Right atrium auricular region (tissue), 2 donors: ENCODE measurements at regions not wholly inside any gene's neighbourhood (a gene's known extent, or its start where the extent isn't known, plus 50 kb on each side); places are given as distances from the start of the nearest gene placed in this dataset.

Source experiments
- DNase-seq: peaks from one replicate; pipeline ENCODE4 v3.0.0-alpha.2; 2019; ENCODE audit warnings: low spot score
- H3K27ac ChIP-seq, 2 donors: fragments of 200-600 bp; sonication (generic); 1 replicate in 1 of 2; 2 replicates in 1 of 2; pipeline ENCODE4 v1.5.1; 2016 to 2019
- H3K27me3 ChIP-seq, 2 donors: fragments of 200-600 bp; sonication (generic); one replicate each; pipeline versions ENCODE4 v1.5.1 to v1.6.0; 2017 to 2019
- H3K36me3 ChIP-seq: fragments of 200-600 bp; sonication (generic); one replicate; pipeline ENCODE4 v1.5.1; 2016
- H3K4me1 ChIP-seq, 2 donors: fragments of 200-600 bp; sonication (generic); one replicate each; pipeline versions ENCODE4 v1.5.1 to v1.6.0; 2017 to 2019
- H3K4me3 ChIP-seq, 2 donors: fragments of 200-600 bp; sonication (generic); 1 replicate in 1 of 2; 2 replicates in 1 of 2; pipeline ENCODE4 v1.5.1; 2017 to 2019; ENCODE audit warnings: mild to moderate bottlenecking in 1 of 2, moderate library complexity in 1 of 2
- H3K9me3 ChIP-seq, 2 donors: fragments of 200-600 bp; sonication (generic); one replicate each; pipeline ENCODE4 v1.5.1; 2019
- TF ChIP-seq, protein P1 (sequence below), 2 donors: fragments of 200-600 bp; sonication (generic); IDR thresholded peaks; one replicate each; pipeline ENCODE4 v1.5.1; 2019; ENCODE audit warnings: antibody characterized with exemption in 2 of 2

DNA sequence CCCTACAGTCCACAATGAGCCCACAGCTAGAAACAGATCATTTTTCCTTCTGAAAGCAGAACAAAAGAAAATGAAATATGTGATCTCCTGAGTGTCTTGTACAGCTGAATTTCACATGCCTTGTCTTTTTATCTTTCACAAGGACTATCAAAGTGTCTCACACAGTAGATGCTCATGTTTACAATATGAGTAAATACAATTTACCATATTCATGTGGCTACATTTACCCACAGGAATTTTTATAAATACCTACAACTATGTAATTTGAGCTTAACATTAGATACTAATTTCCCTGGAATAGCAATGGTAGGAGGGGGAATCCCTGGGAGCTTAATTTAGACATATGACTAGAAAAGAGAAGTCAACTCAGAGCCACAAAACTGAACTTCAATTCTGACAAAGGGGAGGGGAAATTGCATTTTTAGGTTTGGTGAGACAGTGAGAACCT lies 186.2 kb downstream of the MACC1 start:
- Histone ChIP-seq H3K36me3 (no peaks in the 10 kb centered on the region), H3K9me3 (no peaks in the 10 kb centered on the region), H3K27ac (no peak overlapping the region), H3K4me1 (no peaks in the 10 kb centered on the region), H3K27me3 (no peaks in the 10 kb centered on the region), H3K4me3 (no peak overlapping the region)
- DNase-seq: no peak
- TF ChIP-seq, protein P1, sequence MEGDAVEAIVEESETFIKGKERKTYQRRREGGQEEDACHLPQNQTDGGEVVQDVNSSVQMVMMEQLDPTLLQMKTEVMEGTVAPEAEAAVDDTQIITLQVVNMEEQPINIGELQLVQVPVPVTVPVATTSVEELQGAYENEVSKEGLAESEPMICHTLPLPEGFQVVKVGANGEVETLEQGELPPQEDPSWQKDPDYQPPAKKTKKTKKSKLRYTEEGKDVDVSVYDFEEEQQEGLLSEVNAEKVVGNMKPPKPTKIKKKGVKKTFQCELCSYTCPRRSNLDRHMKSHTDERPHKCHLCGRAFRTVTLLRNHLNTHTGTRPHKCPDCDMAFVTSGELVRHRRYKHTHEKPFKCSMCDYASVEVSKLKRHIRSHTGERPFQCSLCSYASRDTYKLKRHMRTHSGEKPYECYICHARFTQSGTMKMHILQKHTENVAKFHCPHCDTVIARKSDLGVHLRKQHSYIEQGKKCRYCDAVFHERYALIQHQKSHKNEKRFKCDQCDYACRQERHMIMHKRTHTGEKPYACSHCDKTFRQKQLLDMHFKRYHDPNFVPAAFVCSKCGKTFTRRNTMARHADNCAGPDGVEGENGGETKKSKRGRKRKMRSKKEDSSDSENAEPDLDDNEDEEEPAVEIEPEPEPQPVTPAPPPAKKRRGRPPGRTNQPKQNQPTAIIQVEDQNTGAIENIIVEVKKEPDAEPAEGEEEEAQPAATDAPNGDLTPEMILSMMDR (IDR thresholded peaks at IDR 0.05): no peak

DNA sequence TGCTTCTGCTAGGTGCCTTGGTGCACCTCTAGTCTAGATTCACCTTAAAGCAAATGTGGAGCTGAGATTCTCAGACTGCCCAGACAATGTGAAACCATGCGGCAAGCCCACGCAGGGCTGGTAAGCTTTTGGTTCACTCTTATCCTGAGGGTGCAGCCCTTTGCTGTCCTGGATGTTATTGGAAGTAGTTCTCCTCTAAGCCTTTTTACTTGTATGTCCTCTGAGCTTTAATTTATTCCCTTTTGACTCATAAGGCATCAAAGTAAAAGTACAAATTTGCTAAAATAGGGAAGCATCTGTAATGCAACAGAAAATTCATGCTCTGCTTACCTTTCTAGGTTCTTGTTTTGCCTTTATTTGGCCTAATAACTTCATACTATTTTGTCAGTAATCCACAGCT lies 186.8 kb downstream of the MACC1 start:
- H3K36me3 ChIP-seq: no peaks in the 10 kb centered on the region
- TF ChIP-seq, protein P1 (IDR thresholded peaks at IDR 0.05): no peak

DNA sequence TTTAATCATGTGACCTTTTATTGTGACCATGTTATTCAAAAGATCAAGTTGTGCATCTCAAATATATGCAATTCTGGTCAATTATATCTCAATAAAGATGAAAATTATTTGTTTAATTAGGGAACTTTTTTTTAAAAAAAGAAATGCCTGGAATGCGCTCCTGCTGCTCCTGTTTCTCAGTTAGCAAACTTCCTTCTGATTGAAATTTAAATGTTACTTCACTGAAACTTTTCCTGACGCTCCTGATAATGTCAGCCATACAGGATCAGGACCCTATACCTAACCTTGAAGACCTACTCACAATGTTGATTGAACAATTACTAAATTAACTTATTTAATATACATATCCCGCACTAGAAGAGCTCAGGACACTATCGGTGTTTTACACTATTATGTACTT lies 190.4 kb downstream of the MACC1 start:
- no peaks in the 10 kb centered on the region for H3K36me3 ChIP-seq
- H3K9me3 ChIP-seq: no peaks in the 10 kb centered on the region
- H3K4me1 ChIP-seq: no peaks in the 10 kb centered on the region
- H3K4me3 ChIP-seq: no peak overlapping the region
- H3K27me3 ChIP-seq: no peaks in the 10 kb centered on the region
- no peak overlapping the region for H3K27ac ChIP-seq
- TF ChIP-seq, protein P1 (IDR thresholded peaks at IDR 0.05): no peak
- DNase-seq: no peak

More for the DNA sequence above, 186.8 kb downstream of the MACC1 start:
- no peaks in the 10 kb centered on the region for H3K27me3 ChIP-seq
- DNase-seq: no peak
- no peaks in the 10 kb centered on the region for H3K9me3 ChIP-seq
- no peak overlapping the region for H3K27ac ChIP-seq
- H3K4me1 ChIP-seq: no peaks in the 10 kb centered on the region
- no peak overlapping the region for H3K4me3 ChIP-seq

DNA sequence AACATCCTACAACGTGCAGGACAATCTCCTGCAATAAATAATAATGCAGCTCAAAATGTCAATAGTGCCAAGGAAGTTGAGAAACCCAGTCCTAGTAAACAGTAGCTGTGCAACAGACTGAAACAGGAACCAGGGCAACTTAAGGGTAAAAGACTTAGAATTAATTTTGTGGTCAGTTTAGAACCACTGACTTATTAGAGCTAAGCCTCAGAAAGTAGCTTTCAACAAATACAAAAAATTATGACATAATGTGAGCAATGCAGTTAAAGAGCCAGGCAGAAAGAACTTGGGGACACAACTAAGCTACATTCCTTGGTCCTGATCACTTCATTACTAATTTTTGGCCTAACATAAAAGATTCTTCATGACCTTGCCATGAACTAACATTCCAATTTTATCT lies 195.4 kb downstream of the MACC1 start:
- H3K9me3 ChIP-seq: no peaks in the 10 kb centered on the region
- H3K36me3 ChIP-seq: no peaks in the 10 kb centered on the region
- TF ChIP-seq, protein P1 (IDR thresholded peaks at IDR 0.05): no peak
- H3K4me1 ChIP-seq: no peaks in the 10 kb centered on the region
- DNase-seq: no peak
- no peak overlapping the region for H3K4me3 ChIP-seq
- H3K27ac ChIP-seq: no peak overlapping the region
- H3K27me3 ChIP-seq: no peaks in the 10 kb centered on the region

DNA sequence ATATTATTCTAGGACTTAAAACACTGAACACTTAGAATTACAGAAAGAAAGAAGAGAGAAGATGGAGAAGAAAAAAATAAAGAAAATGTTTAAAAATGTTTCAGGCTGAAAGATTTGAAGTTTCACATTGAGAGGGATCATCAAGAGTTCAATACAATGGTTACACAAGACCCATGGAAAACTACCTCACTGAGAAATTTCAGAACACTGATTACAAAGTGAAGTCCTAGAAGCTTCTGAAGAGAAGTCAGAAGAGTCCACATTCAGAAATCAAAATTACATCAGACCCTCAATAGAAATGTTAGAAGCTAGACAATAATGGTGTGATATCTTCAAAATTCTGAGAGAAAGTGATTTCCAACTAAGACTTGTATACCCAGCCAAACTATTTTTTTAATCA lies 196.1 kb downstream of the MACC1 start:
- Histone ChIP-seq H3K4me1 (no peaks in the 10 kb centered on the region), H3K36me3 (no peaks in the 10 kb centered on the region), H3K4me3 (no peak overlapping the region), H3K27me3 (no peaks in the 10 kb centered on the region), H3K27ac (no peak overlapping the region), H3K9me3 (no peaks in the 10 kb centered on the region)
- TF ChIP-seq, protein P1 (IDR thresholded peaks at IDR 0.05): no peak
- no peak for DNase-seq

DNA sequence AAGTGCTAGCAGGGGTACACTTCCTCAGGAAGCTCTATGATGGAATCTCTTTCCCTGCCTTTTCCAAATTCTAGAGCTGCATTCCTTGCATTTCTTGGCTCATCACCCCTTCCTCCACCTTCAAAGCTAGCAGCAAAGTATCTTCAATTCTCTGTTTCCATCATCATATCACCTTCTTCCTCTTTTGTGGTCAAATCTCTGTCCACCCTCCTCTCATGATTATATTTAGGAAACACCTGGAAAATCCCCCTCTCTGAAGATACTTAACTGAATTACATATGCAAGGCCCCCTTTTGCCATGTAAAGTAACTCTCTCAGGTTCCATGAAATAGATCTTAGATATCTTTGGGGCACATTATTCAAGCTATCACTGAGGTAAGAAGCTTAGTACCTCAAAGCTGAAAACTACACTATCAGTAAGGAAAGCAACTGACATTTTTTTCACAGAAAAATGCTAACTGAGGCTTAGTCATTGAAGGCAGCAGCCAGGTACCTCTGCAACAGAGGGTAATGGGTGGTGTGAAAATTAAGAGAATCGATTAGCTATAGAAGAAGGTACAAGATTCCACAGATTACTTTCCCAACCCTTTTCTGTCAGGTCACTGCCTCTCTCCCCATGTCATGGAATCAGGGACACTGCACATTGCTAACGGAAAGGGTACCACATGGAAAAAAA lies 197.3 kb downstream of the MACC1 start:
- H3K27ac ChIP-seq: no peak overlapping the region
- H3K36me3 ChIP-seq: no peaks in the 10 kb centered on the region
- no peak for DNase-seq
- no peaks in the 10 kb centered on the region for H3K9me3 ChIP-seq
- H3K4me3 ChIP-seq: no peak overlapping the region
- no peaks in the 10 kb centered on the region for H3K4me1 ChIP-seq
- TF ChIP-seq, protein P1 (IDR thresholded peaks at IDR 0.05): no peak
- no peaks in the 10 kb centered on the region for H3K27me3 ChIP-seq
